ENCODE measurements at regions not wholly inside any gene's neighbourhood (a gene's known extent, or its start where the extent isn't known, plus 50 kb on each side); places are given as distances from the start of the nearest gene placed in this dataset.
"Not testable (repeated sequence)": the region's sequence is repeated elsewhere in the genome, so short reads cannot be mapped to it uniquely, and the experiment has no call there.

GRCh38 chr12:31797230-31797872 lies 68.5 kb upstream of the AMN1 start:
- Mint-ChIP-seq H3K4me3 (no peak overlapping the region), H3K9me3 (ENCODE audit: low read depth) (peaks cover 4% of the 10 kb centered on the region), H3K27me3 (no peaks in the 10 kb centered on the region), H3K4me1 (peaks cover 29% of the 10 kb centered on the region), H3K36me3 (ENCODE audit: low read depth) (peaks cover 1% of the 10 kb centered on the region), H3K27ac (peak overlapping the region; percentile 58)
- POLR2A ChIA-PET: no interaction called here
- DNase-seq (peak; percentile 23), ATAC-seq (peak; percentile 74)
- CTCF ChIA-PET: interaction anchor here (1.1 kb wide), 1 partner anchor 65 kb away, joined by 4 read pairs; no protein-coding TSS in a partner anchor
- intact Hi-C loops (cut with DNase I, micrococcal nuclease): loop anchor here (5.0 to 10.0 kb wide), 2 partner anchors 50 to 507 kb away; no protein-coding TSS in a partner anchor

GRCh38 chr12:31796270-31796951 lies 67.6 kb upstream of the AMN1 start:
- ChIA-PET CTCF (interaction anchor here (1.1 kb wide), 1 partner anchor 64 kb away, joined by 4 read pairs; no protein-coding TSS in a partner anchor), POLR2A (no interaction called here)
- H3K36me3 Mint-ChIP-seq (ENCODE audit: low read depth): peaks cover 1% of the 10 kb centered on the region
- H3K4me1 Mint-ChIP-seq: peaks cover 27% of the 10 kb centered on the region
- H3K4me3 Mint-ChIP-seq: no peak overlapping the region
- intact Hi-C loops (cut with DNase I, micrococcal nuclease): loop anchor here (5.0 to 10.0 kb wide), 2 partner anchors 49 to 508 kb away; no protein-coding TSS in a partner anchor
- H3K27me3 Mint-ChIP-seq: no peaks in the 10 kb centered on the region
- DNase-seq: no peak
- ATAC-seq: no peak
- no peak overlapping the region for H3K27ac Mint-ChIP-seq
- peaks cover 4% of the 10 kb centered on the region for H3K9me3 Mint-ChIP-seq (ENCODE audit: low read depth)

- ATAC-seq: no peak
- peaks cover 40% of the 10 kb centered on the region for H3K4me1 Mint-ChIP-seq
- H3K27ac Mint-ChIP-seq: no peak overlapping the region
- no peak overlapping the region for H3K4me3 Mint-ChIP-seq
- peaks cover 4% of the 10 kb centered on the region for H3K9me3 Mint-ChIP-seq (ENCODE audit: low read depth)
- DNase-seq: no peak
- intact Hi-C loops (cut with DNase I, micrococcal nuclease): loop anchor here (5.0 to 10.0 kb wide), 2 partner anchors 47 to 510 kb away; no protein-coding TSS in a partner anchor
- H3K27me3 Mint-ChIP-seq: no peaks in the 10 kb centered on the region
- H3K36me3 Mint-ChIP-seq (ENCODE audit: low read depth): peaks cover 1% of the 10 kb centered on the region
- POLR2A ChIA-PET: no interaction called here
- CTCF ChIA-PET: interaction anchor here (0.6 to 0.7 kb wide), 2 partner anchors 135 to 978 kb away, joined by 3 to 5 read pairs; partner anchors contain the start of gene ETFBKMT
These were observed 65.9 kb upstream of the AMN1 start for GRCh38 chr12:31794745-31795144.

- H3K27ac Mint-ChIP-seq; CTCF ChIA-PET; H3K9me3 Mint-ChIP-seq (ENCODE audit: low read depth); H3K36me3 Mint-ChIP-seq (ENCODE audit: low read depth); H3K27me3 Mint-ChIP-seq; H3K4me3 Mint-ChIP-seq; POLR2A ChIA-PET; DNase-seq: not testable (repeated sequence)
- ATAC-seq: peak; percentile 39
- H3K4me1 Mint-ChIP-seq: peaks cover 23% of the 10 kb centered on the region
- intact Hi-C loops (cut with DNase I, micrococcal nuclease): loop anchor here in 1 of 2 experiments (10.0 kb wide), 1 partner anchor 514 kb away; no protein-coding TSS in a partner anchor
These were observed 62.4 kb upstream of the AMN1 start for GRCh38 chr12:31791265-31791664.

GRCh38 chr12:31790759-31791158 lies 61.9 kb upstream of the AMN1 start:
- DNase-seq: no peak
- H3K36me3 Mint-ChIP-seq (ENCODE audit: low read depth): peaks cover 1% of the 10 kb centered on the region
- no peaks in the 10 kb centered on the region for H3K27me3 Mint-ChIP-seq
- ChIA-PET CTCF (no interaction called here), POLR2A (no interaction called here)
- peak; percentile 55 for ATAC-seq
- intact Hi-C loops (cut with DNase I, micrococcal nuclease): loop anchor here in 1 of 2 experiments (10.0 kb wide), 1 partner anchor 514 kb away; no protein-coding TSS in a partner anchor
- H3K27ac Mint-ChIP-seq: no peak overlapping the region
- no peak overlapping the region for H3K4me3 Mint-ChIP-seq
- H3K9me3 Mint-ChIP-seq (ENCODE audit: low read depth): peaks cover 2% of the 10 kb centered on the region
- peaks cover 19% of the 10 kb centered on the region for H3K4me1 Mint-ChIP-seq

- Mint-ChIP-seq H3K27me3 (no peaks in the 10 kb centered on the region), H3K4me1 (peaks cover 6% of the 10 kb centered on the region), H3K9me3 (ENCODE audit: low read depth) (peaks cover 8% of the 10 kb centered on the region), H3K36me3 (ENCODE audit: low read depth) (no peaks in the 10 kb centered on the region), H3K27ac (no peak overlapping the region), H3K4me3 (no peak overlapping the region)
- ChIA-PET POLR2A (no interaction called here), CTCF (interaction anchor here (0.6 to 1.8 kb wide), 3 partner anchors 24 to 550 kb away, joined by 3 to 10 read pairs (median 3); no protein-coding TSS in a partner anchor)
- DNase-seq: no peak
- no peak for ATAC-seq
- intact Hi-C loops (cut with DNase I, micrococcal nuclease): no loop called here
These were observed 56.5 kb upstream of the AMN1 start for GRCh38 chr12:31785318-31785717.

GRCh38 chr12:31783996-31784645 lies 55.3 kb upstream of the AMN1 start:
- no peak overlapping the region for H3K4me3 Mint-ChIP-seq
- no peaks in the 10 kb centered on the region for H3K36me3 Mint-ChIP-seq (ENCODE audit: low read depth)
- ChIA-PET POLR2A (no interaction called here), CTCF (interaction anchor here (1.3 to 1.8 kb wide), 2 partner anchors 23 to 91 kb away, joined by 3 to 10 read pairs; no protein-coding TSS in a partner anchor)
- peaks cover 8% of the 10 kb centered on the region for H3K9me3 Mint-ChIP-seq (ENCODE audit: low read depth)
- no peaks in the 10 kb centered on the region for H3K4me1 Mint-ChIP-seq
- no peak overlapping the region for H3K27ac Mint-ChIP-seq
- no peaks in the 10 kb centered on the region for H3K27me3 Mint-ChIP-seq
- intact Hi-C loops (cut with DNase I, micrococcal nuclease): no loop called here
- no peak for ATAC-seq
- DNase-seq: no peak

GRCh38 chr12:31783556-31783955 lies 54.7 kb upstream of the AMN1 start:
- POLR2A ChIA-PET: no interaction called here
- DNase-seq: no peak
- ATAC-seq: no peak
- intact Hi-C loops (cut with DNase I, micrococcal nuclease): no loop called here
- no peak overlapping the region for H3K4me3 Mint-ChIP-seq
- H3K27ac Mint-ChIP-seq: no peak overlapping the region
- peaks cover 8% of the 10 kb centered on the region for H3K9me3 Mint-ChIP-seq (ENCODE audit: low read depth)
- CTCF ChIA-PET: interaction anchor here (1.8 kb wide), 1 partner anchor 23 kb away, joined by 10 read pairs; no protein-coding TSS in a partner anchor
- H3K27me3 Mint-ChIP-seq: no peaks in the 10 kb centered on the region
- H3K4me1 Mint-ChIP-seq: no peaks in the 10 kb centered on the region
- no peaks in the 10 kb centered on the region for H3K36me3 Mint-ChIP-seq (ENCODE audit: low read depth)

GRCh38 chr12:31781894-31782540 lies 53.2 kb upstream of the AMN1 start:
- Mint-ChIP-seq H3K36me3 (ENCODE audit: low read depth) (no peaks in the 10 kb centered on the region), H3K27ac (no peak overlapping the region), H3K9me3 (ENCODE audit: low read depth) (peaks cover 8% of the 10 kb centered on the region), H3K4me3 (no peak overlapping the region), H3K27me3 (no peaks in the 10 kb centered on the region), H3K4me1 (no peaks in the 10 kb centered on the region)
- DNase-seq (no peak), ATAC-seq (no peak)
- ChIA-PET CTCF (no interaction called here), POLR2A (no interaction called here)
- intact Hi-C loops (cut with DNase I, micrococcal nuclease): no loop called here

GRCh38 chr12:31780096-31780495 lies 51.3 kb upstream of the AMN1 start:
- ChIA-PET CTCF (no interaction called here), POLR2A (no interaction called here)
- Mint-ChIP-seq H3K9me3 (ENCODE audit: low read depth) (peaks cover 8% of the 10 kb centered on the region), H3K4me3 (no peak overlapping the region), H3K27me3 (no peaks in the 10 kb centered on the region), H3K36me3 (ENCODE audit: low read depth) (no peaks in the 10 kb centered on the region), H3K27ac (no peak overlapping the region), H3K4me1 (no peaks in the 10 kb centered on the region)
- no peak for ATAC-seq
- DNase-seq: no peak
- intact Hi-C loops (cut with DNase I, micrococcal nuclease): no loop called here

GRCh38 chr12:31778687-31779086 lies 49.9 kb upstream of the AMN1 start:
- DNase-seq: no peak
- Mint-ChIP-seq H3K27me3 (no peaks in the 10 kb centered on the region), H3K27ac (no peak overlapping the region), H3K9me3 (ENCODE audit: low read depth) (peaks cover 2% of the 10 kb centered on the region), H3K4me1 (peaks cover 5% of the 10 kb centered on the region), H3K4me3 (no peak overlapping the region), H3K36me3 (ENCODE audit: low read depth) (no peaks in the 10 kb centered on the region)
- CTCF ChIA-PET: interaction anchor here (1.0 kb wide), 1 partner anchor 18 kb away, joined by 3 read pairs; no protein-coding TSS in a partner anchor
- intact Hi-C loops (cut with DNase I, micrococcal nuclease): no loop called here
- ATAC-seq: no peak
- POLR2A ChIA-PET: no interaction called here

All from activated CD4-positive, alpha-beta T cell treated with anti-CD3 and anti-CD28 coated beads for 36 hours (primary cell).